IMR-90 (cell line): ENCODE measurements at regions not wholly inside any gene's neighbourhood (a gene's known extent, or its start where the extent isn't known, plus 50 kb on each side); places are given as distances from the start of the nearest gene placed in this dataset.

Experiments
- ATAC-seq: fragments of 200-7000 bp; cut with Tn5 transposase; 2 replicates; pipeline ENCODE4 v1.9.1; 2020; ENCODE audit warnings: low read depth, mild to moderate bottlenecking, moderate library complexity
- BruUV-seq: library from RNA; stranded (reverse); fragments of 400-500 nt; replicated peaks from 2 replicates; lab custom pipeline; 2021; lab: Mats Ljungman, UMichigan
- CTCF ChIA-PET: fragments of 300-600 bp; formaldehyde crosslinking; extraction: SDS; loops from one replicate; lab custom pipeline; 2021; ENCODE audit warnings: antibody characterized with exemption; lab: Yijun Ruan, JAX
- POLR2A ChIA-PET: fragments of 300-600 bp; sonication (Branson Sonifier 250); formaldehyde crosslinking; loops from one replicate; lab custom pipeline; 2022; ENCODE audit warnings: antibody characterized with exemption; ENCODE audit not compliant: unreplicated experiment; lab: Charles Lee
- DNase-seq: peaks from one replicate; pipeline ENCODE4 v3.0.0; 2013
- H2AFZ ChIP-seq: replicated peaks from 2 replicates; pipeline ENCODE3; 2013; ENCODE audit warnings: low read length, mild to moderate bottlenecking; ENCODE audit not compliant: poor library complexity
- H2AK5ac ChIP-seq: 2 replicates; pipeline ENCODE4 v1.6.1; 2013; ENCODE audit warnings: low read depth, low read length, inconsistent platforms
- H2AK9ac ChIP-seq: replicated peaks from 2 replicates; pipeline ENCODE3; 2013; ENCODE audit warnings: mild to moderate bottlenecking, low read depth, low read length, moderate library complexity; ENCODE audit not compliant: poor library complexity
- H2BK120ac ChIP-seq: 2 replicates; pipeline ENCODE4 v1.6.1; 2013; ENCODE audit warnings: low read depth, low read length, inconsistent platforms
- H2BK15ac ChIP-seq: 3 replicates; pipeline ENCODE4 v1.6.1; 2013; ENCODE audit warnings: low read depth, low read length, inconsistent platforms
- H2BK20ac ChIP-seq: 2 replicates; pipeline ENCODE4 v1.6.1; 2013; ENCODE audit warnings: low read depth, mild to moderate bottlenecking, inconsistent platforms, low read length, moderate library complexity
- H2BK5ac ChIP-seq: 2 replicates; pipeline ENCODE4 v1.6.1; 2013; ENCODE audit warnings: mild to moderate bottlenecking, low read depth, low read length, inconsistent platforms; ENCODE audit not compliant: poor library complexity, severe bottlenecking
- H3K14ac ChIP-seq: replicated peaks from 2 replicates; pipeline ENCODE4 v1.6.1; 2013; ENCODE audit warnings: low read depth, low read length, inconsistent platforms
- H3K18ac ChIP-seq: 2 replicates; pipeline ENCODE4 v1.6.1; 2013; ENCODE audit warnings: low read depth, low read length, control low read depth
- H3K23ac ChIP-seq: 2 replicates; pipeline ENCODE4 v1.6.1; 2013; ENCODE audit warnings: low read depth, low read length, inconsistent platforms
- H3K27ac ChIP-seq: 2 replicates; pipeline ENCODE4 v1.5.1; 2013; ENCODE audit warnings: mild to moderate bottlenecking, control low read depth, low read length; ENCODE audit not compliant: insufficient read depth
- H3K27me3 ChIP-seq: 2 replicates; pipeline ENCODE4 v1.6.1; 2013; ENCODE audit warnings: low read length; ENCODE audit not compliant: control insufficient read depth, insufficient read depth
- H3K36me3 ChIP-seq: 2 replicates; pipeline ENCODE4 v1.6.1; 2013; ENCODE audit warnings: low read length, mixed read lengths; ENCODE audit not compliant: control insufficient read depth, insufficient read depth
- H3K4ac ChIP-seq: 2 replicates; pipeline ENCODE4 v1.6.1; 2013; ENCODE audit warnings: low read depth, low read length, inconsistent platforms
- H3K4me1 ChIP-seq: 2 replicates; pipeline ENCODE4 v1.6.1; 2013; ENCODE audit warnings: low read length, mixed read lengths; ENCODE audit not compliant: control insufficient read depth, insufficient read depth
- H3K4me2 ChIP-seq: 2 replicates; pipeline ENCODE4 v1.6.1; 2013; ENCODE audit warnings: low read depth, mild to moderate bottlenecking, control low read depth, low read length, moderate library complexity
- H3K4me3 ChIP-seq: 2 replicates; pipeline ENCODE4 v1.5.1; 2013; ENCODE audit warnings: low read depth, mild to moderate bottlenecking, control low read depth, low read length, moderate library complexity; ENCODE audit not compliant: insufficient read depth
- H3K56ac ChIP-seq: 2 replicates; pipeline ENCODE4 v1.6.1; 2013; ENCODE audit warnings: low read length, inconsistent platforms; ENCODE audit not compliant: insufficient read depth; ENCODE audit errors: extremely low read depth
- H3K79me1 ChIP-seq, 2 experiments: 2 replicates each; pipeline ENCODE4 v1.6.1; 2013; ENCODE audit warnings: low read length in 2 of 2, inconsistent platforms in 1 of 2, low read depth in 1 of 2
- H3K9ac ChIP-seq: 2 replicates; pipeline ENCODE4 v1.6.1; 2013; ENCODE audit warnings: low read depth, low read length, control low read depth
- H3K9me1 ChIP-seq: 2 replicates; pipeline ENCODE4 v1.6.1; 2013; ENCODE audit warnings: low read length, inconsistent platforms; ENCODE audit not compliant: insufficient read depth
- H3K9me3 ChIP-seq: 2 replicates; pipeline ENCODE4 v1.6.1; 2013; ENCODE audit warnings: low read length; ENCODE audit not compliant: control insufficient read depth, insufficient read depth
- H4K20me1 ChIP-seq: 2 replicates; pipeline ENCODE4 v1.6.1; 2013; ENCODE audit warnings: low read length, inconsistent platforms; ENCODE audit not compliant: insufficient read depth
- H4K5ac ChIP-seq: 2 replicates; pipeline ENCODE4 v1.6.1; 2013; ENCODE audit warnings: mild to moderate bottlenecking, low read depth, low read length, control low read depth
- H4K8ac ChIP-seq, 2 experiments: 2 replicates each; pipeline ENCODE4 v1.6.1; 2013; ENCODE audit warnings: low read depth in 2 of 2, low read length in 2 of 2, control low read depth in 1 of 2, inconsistent platforms in 1 of 2
- H4K91ac ChIP-seq: 2 replicates; pipeline ENCODE4 v1.6.1; 2013; ENCODE audit warnings: low read depth, low read length, inconsistent platforms; ENCODE audit not compliant: insufficient read depth
- BHLHE40 ChIP-seq: fragments of 150-350 bp; IDR thresholded peaks from 2 replicates; pipeline ENCODE4 v1.6.1; 2016; ENCODE audit warnings: mild to moderate bottlenecking, low read depth, low read length
- MAZ ChIP-seq: IDR thresholded peaks from 2 replicates; pipeline ENCODE4 v1.6.1; 2012; ENCODE audit warnings: low read depth, mild to moderate bottlenecking, low read length, improper control_type of control experiment, moderate library complexity, borderline replicate concordance
- MXI1 ChIP-seq: IDR thresholded peaks from 2 replicates; pipeline ENCODE4 v1.6.1; 2012; ENCODE audit warnings: low read depth, mild to moderate bottlenecking, low read length, moderate library complexity, borderline replicate concordance
- POLR2A ChIP-seq: IDR thresholded peaks from 2 replicates; pipeline ENCODE4 v1.6.1; 2012; ENCODE audit warnings: mild to moderate bottlenecking, low read depth, low read length
- SMC3 ChIP-seq: fragments of 150-350 bp; IDR thresholded peaks from 2 replicates; pipeline ENCODE4 v1.6.1; 2016; ENCODE audit warnings: low read depth, mild to moderate bottlenecking, antibody characterized with exemption, low read length, moderate library complexity
- USF2 ChIP-seq: fragments of 150-350 bp; IDR thresholded peaks from 2 replicates; pipeline ENCODE4 v1.6.1; 2017; ENCODE audit warnings: mild to moderate bottlenecking, antibody characterized with exemption, low read length, low read depth
- WGBS, 2 experiments: methylation state at CpG; one replicate each; pipeline versions ENCODE4 v1.1.5 to v1.1.7; 2013; ENCODE audit warnings: missing lambda C conversion rate in 2 of 2; ENCODE audit not compliant: insufficient read length in 1 of 2; ENCODE audit errors: extremely low coverage in 2 of 2; 5-methylcytosine and 5-hydroxymethylcytosine counted together
- dilution Hi-C: fragments of 300-500 bp; cut with HindIII; formaldehyde crosslinking; loops from one replicate; pipeline ENCODE4 v1.14.3; 2018; ENCODE audit warnings: low sequenced_read_pairs; ENCODE audit not compliant: unreplicated experiment
- in situ Hi-C: fragments of 300-500 bp; cut with MboI; formaldehyde crosslinking; loops from 3 replicates; pipeline ENCODE4 v1.14.3; 2019; ENCODE audit warnings: low sequenced_read_pairs, inconsistent platforms, mixed read lengths
- intact Hi-C: fragments of 100-400 bp; cut with micrococcal nuclease; formaldehyde crosslinking; loops from 2 replicates; pipeline ENCODE4 v1.10.0; 2022

GRCh38 chr2:49309461-49309860, 155.1 kb upstream of the FSHR start:
- Histone ChIP-seq H4K8ac (no peak overlapping the region), H3K36me3 (no peaks in the 10 kb centered on the region), H3K79me1 (no peaks in the 10 kb centered on the region), H2AK9ac (no peak overlapping the region), H3K27ac (no peak overlapping the region), H3K4me3 (no peak overlapping the region), H2AFZ (no peak overlapping the region), H3K9ac (no peak overlapping the region), H4K91ac (no peak overlapping the region), H4K20me1 (no peaks in the 10 kb centered on the region), H3K9me3 (peaks cover 2% of the 10 kb centered on the region), H3K14ac (no peak overlapping the region), H3K4ac (no peak overlapping the region), H3K9me1 (no peaks in the 10 kb centered on the region), H3K23ac (no peak overlapping the region), H3K27me3 (no peaks in the 10 kb centered on the region), H3K18ac (no peak overlapping the region), H2AK5ac (no peak overlapping the region), H2BK15ac (no peak overlapping the region), H3K4me1 (no peaks in the 10 kb centered on the region), H2BK120ac (no peak overlapping the region), H4K5ac (no peak overlapping the region), H2BK20ac (no peak overlapping the region), H3K4me2 (no peak overlapping the region), H2BK5ac (no peak overlapping the region), H3K56ac (no peak overlapping the region)
- dilution Hi-C loops = no loop called here
- no CpG with 5 or more reads among the region's 3 CpGs for WGBS, 2 experiments
- POLR2A ChIA-PET = no interaction called here
- TF ChIP-seq MAZ (no peak), USF2 (no peak), POLR2A (no peak), SMC3 (no peak), MXI1 (no peak), BHLHE40 (no peak)
- in situ Hi-C loops = no loop called here
- BruUV-seq = no TSS peak
- ATAC-seq (no peak), DNase-seq (no peak)
- CTCF ChIA-PET = no interaction called here
- intact Hi-C loops = no loop called here
